OCI-LY1 (cell line): ENCODE measurements at regions not wholly inside any gene's neighbourhood (a gene's known extent, or its start where the extent isn't known, plus 50 kb on each side); places are given as distances from the start of the nearest gene placed in this dataset.

Experiments used
- H2AFZ ChIP-seq: fragments of 200-600 bp; sonication (generic), shearing (Covaris generic); 2 replicates; pipeline ENCODE4 v1.6.0; 2014; ENCODE audit warnings: antibody characterized with exemption, mild to moderate bottlenecking, low read length
- H3F3A ChIP-seq: fragments of 200-600 bp; sonication (generic), shearing (Covaris generic); 2 replicates; pipeline ENCODE4 v1.6.0; 2014; ENCODE audit warnings: mild to moderate bottlenecking, antibody characterized with exemption, low read length, moderate library complexity; ENCODE audit not compliant: insufficient read depth
- H3K27ac ChIP-seq: fragments of 200-600 bp; sonication (generic); 2 replicates; pipeline ENCODE4 v1.5.1; 2014; ENCODE audit warnings: low read length, mixed run types, mild to moderate bottlenecking, low read depth; ENCODE audit not compliant: poor library complexity, severe bottlenecking
- H3K27me3 ChIP-seq: fragments of 200-600 bp; sonication (generic); 2 replicates; pipeline ENCODE4 v1.6.0; 2014; ENCODE audit warnings: antibody characterized with exemption, mild to moderate bottlenecking, low read length, moderate library complexity; ENCODE audit not compliant: insufficient read depth
- H3K36me3 ChIP-seq: fragments of 200-600 bp; sonication (generic); 2 replicates; pipeline ENCODE4 v1.6.1; 2014; ENCODE audit warnings: mild to moderate bottlenecking, antibody characterized with exemption, low read length, moderate library complexity, mixed read lengths; ENCODE audit not compliant: insufficient read depth
- H3K4me1 ChIP-seq: fragments of 200-600 bp; sonication (generic); 2 replicates; pipeline ENCODE4 v1.5.1; 2014; ENCODE audit warnings: mild to moderate bottlenecking, low read length, moderate library complexity; ENCODE audit not compliant: insufficient read depth, severe bottlenecking
- H3K4me2 ChIP-seq: fragments of 200-600 bp; sonication (generic), shearing (Covaris generic); 2 replicates; pipeline ENCODE4 v1.6.1; 2014; ENCODE audit warnings: low read length
- H3K4me3 ChIP-seq: fragments of 200-600 bp; sonication (generic); 2 replicates; pipeline ENCODE4 v1.5.1; 2014; ENCODE audit warnings: low read length, low read depth, mild to moderate bottlenecking, mixed read lengths; ENCODE audit not compliant: poor library complexity, severe bottlenecking
- H3K79me2 ChIP-seq: fragments of 200-600 bp; shearing (Covaris generic); 2 replicates; pipeline ENCODE4 v1.6.1; 2016; ENCODE audit warnings: mixed run types, low read length, mixed read lengths; ENCODE audit not compliant: insufficient read depth
- H3K9ac ChIP-seq: fragments of 200-600 bp; sonication (generic), shearing (Covaris generic); 2 replicates; pipeline ENCODE4 v1.6.1; 2014; ENCODE audit warnings: mild to moderate bottlenecking, low read length, mixed read lengths
- H3K9me2 ChIP-seq: fragments of 200-600 bp; sonication (generic), shearing (Covaris generic); 2 replicates; pipeline ENCODE4 v1.6.1; 2014; ENCODE audit warnings: low read depth, mild to moderate bottlenecking, low read length, mixed read lengths
- H3K9me3 ChIP-seq: fragments of 200-600 bp; shearing (Covaris generic); 2 replicates; pipeline ENCODE4 v1.6.1; 2014; ENCODE audit warnings: low read length, mixed read lengths
- H4K20me1 ChIP-seq: fragments of 200-600 bp; sonication (generic), shearing (Covaris generic); 2 replicates; pipeline ENCODE4 v1.6.0; 2016; ENCODE audit warnings: mild to moderate bottlenecking, low read length; ENCODE audit not compliant: insufficient read depth
- CTCF ChIP-seq: fragments of 200-600 bp; sonication (generic), shearing (Covaris generic); IDR thresholded peaks from 2 replicates; pipeline ENCODE4 v1.5.1; 2017; ENCODE audit warnings: mild to moderate bottlenecking, antibody characterized with exemption, low read length, moderate library complexity, mixed read lengths
- EZH2 ChIP-seq: fragments of 200-600 bp; sonication (generic), shearing (Covaris generic); IDR thresholded peaks from 2 replicates; pipeline ENCODE4 v1.8.0; 2017; ENCODE audit warnings: borderline replicate concordance, mixed run types, mild to moderate bottlenecking, antibody characterized with exemption, low read length, moderate library complexity, mixed read lengths

- Histone ChIP-seq H3K27ac (no peak overlapping the region), H3K9me3 (no peaks in the 10 kb centered on the region), H3K9me2 (no peaks in the 10 kb centered on the region), H4K20me1 (no peaks in the 10 kb centered on the region), H3K4me1 (no peaks in the 10 kb centered on the region), H3K4me3 (no peak overlapping the region), H2AFZ (no peak overlapping the region), H3K4me2 (no peak overlapping the region), H3K9ac (no peak overlapping the region), H3K79me2 (no peaks in the 10 kb centered on the region), H3F3A (no peaks in the 10 kb centered on the region), H3K27me3 (no peaks in the 10 kb centered on the region), H3K36me3 (no peaks in the 10 kb centered on the region)
- TF ChIP-seq EZH2: no peak
- no peak for TF ChIP-seq CTCF
Observed at GRCh38 chrX:805988-806387, 175.4 kb downstream of the SHOX start.

GRCh38 chrX:805103-805670, 174.6 kb downstream of the SHOX start:
- H3K4me2 ChIP-seq: no peak overlapping the region
- no peaks in the 10 kb centered on the region for H3K4me1 ChIP-seq
- H3K9ac ChIP-seq: no peak overlapping the region
- no peaks in the 10 kb centered on the region for H3K9me3 ChIP-seq
- no peaks in the 10 kb centered on the region for H3K27me3 ChIP-seq
- no peaks in the 10 kb centered on the region for H4K20me1 ChIP-seq
- no peaks in the 10 kb centered on the region for H3K9me2 ChIP-seq
- TF ChIP-seq CTCF: no peak
- TF ChIP-seq EZH2: no peak
- H3F3A ChIP-seq: no peaks in the 10 kb centered on the region
- H3K36me3 ChIP-seq: no peaks in the 10 kb centered on the region
- no peak overlapping the region for H3K4me3 ChIP-seq
- H3K27ac ChIP-seq: no peak overlapping the region
- H2AFZ ChIP-seq: no peak overlapping the region
- no peaks in the 10 kb centered on the region for H3K79me2 ChIP-seq

- no peaks in the 10 kb centered on the region for H3F3A ChIP-seq
- no peaks in the 10 kb centered on the region for H3K27me3 ChIP-seq
- H3K36me3 ChIP-seq: no peaks in the 10 kb centered on the region
- H3K4me1 ChIP-seq: no peaks in the 10 kb centered on the region
- H3K9me3 ChIP-seq: no peaks in the 10 kb centered on the region
- H3K4me2 ChIP-seq: no peak overlapping the region
- no peaks in the 10 kb centered on the region for H4K20me1 ChIP-seq
- H2AFZ ChIP-seq: no peak overlapping the region
- H3K27ac ChIP-seq: no peak overlapping the region
- no peaks in the 10 kb centered on the region for H3K79me2 ChIP-seq
- TF ChIP-seq EZH2 (no peak), CTCF (no peak)
- H3K4me3 ChIP-seq: no peak overlapping the region
- no peaks in the 10 kb centered on the region for H3K9me2 ChIP-seq
- H3K9ac ChIP-seq: no peak overlapping the region
Observed at GRCh38 chrX:802846-803245, 172.3 kb downstream of the SHOX start.
